ENCODE measurements at regions not wholly inside any gene's neighbourhood (a gene's known extent, or its start where the extent isn't known, plus 50 kb on each side); places are given as distances from the start of the nearest gene placed in this dataset.
"Not testable (repeated sequence)": the region's sequence is repeated elsewhere in the genome, so short reads cannot be mapped to it uniquely, and the experiment has no call there.

DNA sequence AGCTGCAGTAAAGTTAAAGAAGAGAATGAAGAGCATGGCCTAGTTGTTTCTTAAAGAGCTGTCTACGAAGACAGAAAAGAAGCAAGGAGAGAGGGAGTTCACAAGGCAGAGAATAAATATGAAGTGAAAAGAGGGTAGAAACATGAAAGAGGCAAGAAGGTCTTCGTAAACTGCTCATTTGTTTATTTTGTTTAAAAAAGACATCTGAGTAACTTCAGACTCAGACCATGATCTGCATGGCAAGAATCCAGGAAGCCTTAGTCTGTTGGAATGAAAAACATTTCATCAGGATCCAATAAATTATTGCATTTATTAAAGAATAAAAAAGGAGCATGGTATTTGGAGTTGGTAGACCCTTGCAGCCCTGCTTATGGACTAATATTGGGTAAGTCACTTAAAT, 151.1 kb downstream of the SEM1 start:
- no peak for DNase-seq

DNA sequence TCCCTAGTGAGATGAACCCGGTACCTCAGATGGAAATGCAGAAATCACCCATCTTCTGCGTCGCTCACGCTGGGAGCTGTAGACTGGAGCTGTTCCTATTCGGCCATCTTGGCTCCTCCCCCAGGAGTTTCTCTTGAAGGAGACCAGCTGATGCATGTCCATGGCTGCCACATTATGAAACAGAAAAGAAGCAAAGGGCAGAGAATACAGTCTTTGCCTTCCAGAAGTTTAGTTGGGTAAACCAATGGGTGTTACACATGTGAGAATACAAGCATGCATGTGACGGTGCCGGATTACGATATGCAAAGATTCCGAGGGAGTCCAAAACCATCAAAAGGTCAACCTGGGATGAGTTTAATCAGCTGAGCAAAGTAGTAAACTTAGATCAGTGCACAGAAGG, 151.6 kb downstream of the SEM1 start:
- no peak for DNase-seq

DNA sequence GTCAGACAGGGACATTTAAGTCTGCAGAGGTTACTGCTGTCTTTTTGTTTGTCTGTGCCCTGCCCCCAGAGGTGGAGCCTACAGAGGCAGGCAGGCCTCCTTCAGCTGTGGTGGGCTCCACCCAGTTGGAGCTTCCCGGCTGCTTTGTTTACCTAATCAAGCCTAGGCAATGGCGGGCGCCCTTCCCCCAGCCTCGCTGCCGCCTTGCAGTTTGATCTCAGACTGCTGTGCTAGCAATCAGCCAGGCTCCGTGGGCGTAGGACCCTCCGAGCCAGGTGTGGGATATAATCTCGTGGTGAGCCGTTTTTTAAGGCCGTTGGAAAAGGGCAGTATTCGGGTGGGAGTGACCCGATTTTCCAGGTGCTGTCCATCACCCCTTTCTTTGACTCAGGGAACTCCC, 152.0 kb downstream of the SEM1 start:
- DNase-seq = not testable (repeated sequence)

DNA sequence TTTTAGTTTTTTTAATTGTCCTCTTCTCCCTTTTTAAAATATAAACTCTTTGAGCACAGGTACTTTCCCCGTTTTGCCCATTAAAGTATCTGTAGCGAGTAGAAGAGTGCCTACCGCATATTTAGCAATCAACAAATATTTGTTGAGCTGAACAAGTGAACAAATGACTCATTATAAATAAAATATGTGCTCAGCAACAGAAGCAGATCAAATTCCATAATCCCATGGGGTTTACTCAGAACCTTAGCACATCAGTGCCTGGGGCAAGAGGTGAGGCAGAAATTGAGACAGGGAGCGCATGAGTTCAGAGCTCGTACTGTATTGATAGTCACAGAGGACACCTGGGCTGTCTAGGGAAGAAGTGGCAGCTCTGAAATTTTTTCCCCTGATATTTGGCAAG, 161.0 kb downstream of the SEM1 start:
- DNase-seq = no peak

DNA sequence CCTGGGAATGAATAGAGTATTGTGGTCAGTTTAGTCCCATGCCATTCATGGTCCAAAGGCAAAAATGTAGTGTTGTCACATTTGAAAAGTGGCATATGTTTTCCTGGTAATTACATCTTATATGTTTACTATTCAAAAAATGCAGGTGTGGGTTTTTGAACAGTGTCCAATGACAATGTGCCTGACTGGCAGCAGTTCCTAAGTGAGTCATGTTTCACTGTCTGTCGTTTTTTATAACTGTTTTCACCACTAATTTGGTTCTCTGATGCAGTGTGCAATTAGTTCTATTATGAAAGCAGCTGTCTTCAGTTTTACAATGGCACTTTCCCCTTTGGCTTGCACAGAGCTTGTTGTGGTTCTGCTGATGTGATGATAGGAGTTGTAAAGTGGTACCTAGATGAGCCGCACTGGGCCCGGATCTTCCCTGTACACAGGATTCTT, 162.3 kb downstream of the SEM1 start:
- DNase-seq = no peak

DNA sequence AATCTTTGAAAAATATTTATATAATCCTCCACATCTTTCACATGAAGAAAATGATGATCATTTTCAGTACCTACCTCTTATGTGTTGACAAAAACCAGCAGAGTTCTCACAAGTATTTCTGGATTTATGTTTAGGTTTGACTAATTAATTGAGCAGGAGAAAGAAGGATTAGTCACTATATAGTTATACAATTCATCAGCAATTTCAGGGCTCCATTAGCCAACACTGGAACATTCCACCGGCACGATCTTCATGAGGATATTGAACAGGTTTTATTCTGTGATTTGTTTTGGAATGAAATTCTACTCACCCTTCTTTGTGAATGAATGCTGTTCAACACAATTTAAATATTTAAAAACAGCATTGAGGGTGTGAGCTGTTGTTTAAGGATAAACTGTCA, 163.2 kb downstream of the SEM1 start:
- no peak for DNase-seq

DNA sequence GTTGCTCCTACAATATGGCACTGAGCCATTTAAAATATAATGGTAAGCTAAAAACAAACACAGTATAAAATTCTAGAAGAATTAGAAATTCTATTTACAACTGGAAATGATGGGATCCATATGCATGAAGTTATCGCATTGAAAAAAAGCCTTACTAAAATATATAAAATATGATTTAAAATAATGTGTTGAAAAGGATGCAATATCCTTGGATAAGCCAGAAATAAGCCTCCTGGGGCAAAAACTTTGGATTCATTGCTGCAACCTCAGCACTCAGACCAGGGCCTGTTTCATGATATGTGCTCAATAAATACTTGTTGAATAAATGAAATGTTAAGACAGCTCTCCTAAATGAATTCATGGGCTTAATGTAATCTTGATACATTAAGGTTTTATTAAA, 170.2 kb downstream of the SEM1 start:
- no peak for DNase-seq

DNA sequence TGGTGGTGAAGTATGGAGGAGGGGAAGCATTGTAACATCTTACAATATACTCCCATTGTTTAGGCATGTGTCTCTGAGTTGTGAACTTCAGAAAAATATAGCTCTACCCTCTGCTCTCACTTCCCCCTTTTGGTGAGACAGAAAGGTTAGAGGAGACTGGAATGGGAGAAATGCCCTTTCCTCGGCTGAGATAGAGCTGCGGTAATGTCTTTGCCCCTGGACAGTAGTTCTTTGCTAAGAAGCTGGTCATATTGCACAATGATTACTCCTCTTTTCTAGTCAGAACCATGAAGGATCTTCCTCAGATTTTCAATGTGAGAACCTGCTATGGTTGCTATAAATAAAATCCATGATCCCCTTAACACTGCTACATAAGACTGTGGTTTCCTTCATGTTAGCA, 171.0 kb downstream of the SEM1 start:
- DNase-seq = no peak

DNA sequence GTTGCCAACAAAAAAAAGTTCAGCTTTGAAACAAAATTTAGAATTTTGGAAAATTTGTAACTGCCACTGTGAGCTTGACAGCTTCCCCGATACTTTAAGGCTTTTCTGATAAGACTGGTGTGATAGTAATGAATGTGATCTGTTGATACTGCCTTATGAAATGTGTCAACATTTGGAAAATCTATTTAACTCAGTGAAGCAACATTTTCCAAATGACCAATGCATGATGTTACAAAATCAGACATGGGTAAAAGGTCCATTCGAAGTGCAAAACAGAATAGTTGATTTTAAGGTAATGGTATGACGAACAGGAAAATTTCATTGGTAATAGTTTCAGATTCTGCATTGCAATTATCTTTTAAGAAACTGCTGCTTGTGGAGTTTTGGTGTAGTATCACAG, 175.4 kb downstream of the SEM1 start:
- DNase-seq = no peak

DNA sequence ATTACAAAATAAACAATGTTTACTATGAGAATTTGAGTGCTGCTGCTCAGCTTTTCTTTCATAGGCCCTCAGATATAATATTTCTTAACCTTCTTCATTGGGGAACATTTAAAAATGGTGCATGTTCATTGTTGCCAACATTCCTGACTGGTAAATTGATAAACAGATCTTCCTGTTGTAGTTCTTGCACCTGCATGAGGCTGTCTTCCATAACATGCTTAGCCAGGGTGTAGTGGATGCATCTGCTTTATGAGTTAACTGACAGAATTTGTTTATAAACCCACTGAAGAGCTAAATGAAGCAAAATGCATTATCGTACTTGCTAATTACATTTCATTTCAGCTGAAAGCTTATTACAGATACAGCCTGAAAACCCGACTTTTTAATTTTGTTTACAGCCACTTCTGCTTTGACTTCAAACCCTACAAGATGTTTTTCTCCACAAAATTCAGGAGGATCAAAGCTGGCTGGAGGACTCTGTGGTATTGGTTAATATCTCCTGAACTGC, 177.2 kb downstream of the SEM1 start:
- no peak for DNase-seq

DNA sequence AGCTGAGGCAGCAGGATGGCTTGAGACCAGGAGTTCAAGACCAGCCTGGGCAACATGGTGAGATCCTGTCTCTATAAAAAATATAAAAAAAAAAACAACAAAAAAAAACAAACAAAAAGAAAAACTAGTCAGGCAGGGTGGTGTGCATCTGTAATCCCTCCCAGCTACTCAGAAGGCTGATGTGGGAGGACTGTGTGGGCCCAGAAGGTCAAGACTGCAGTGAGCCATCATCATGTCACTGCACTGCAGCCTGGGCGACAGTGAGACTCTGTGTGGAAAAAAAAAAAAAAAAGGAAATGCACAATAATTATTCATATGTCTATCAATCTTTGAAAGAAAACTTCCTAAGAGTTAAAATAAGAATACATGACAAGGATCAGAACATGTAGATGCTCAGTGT, 178.3 kb downstream of the SEM1 start:
- DNase-seq = no peak

DNA sequence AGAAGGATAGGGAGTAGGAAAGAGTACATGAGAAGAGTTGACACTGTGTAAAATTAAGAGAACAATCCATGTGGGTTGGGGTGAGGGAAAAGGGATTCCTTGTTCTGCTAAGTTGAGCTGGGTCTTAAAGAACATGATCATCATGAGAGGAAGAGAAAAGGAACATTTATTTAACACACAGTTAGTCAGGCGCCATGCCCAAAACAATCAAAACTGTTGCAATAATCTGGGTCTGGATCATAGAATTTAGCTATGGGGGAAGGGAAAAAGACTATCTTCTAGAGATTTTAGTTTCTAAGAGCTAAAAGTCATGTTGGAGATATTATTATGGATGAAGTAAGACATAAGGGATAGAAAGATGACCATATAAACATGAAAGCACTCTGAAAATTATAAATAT, 178.9 kb downstream of the SEM1 start:
- DNase-seq = no peak

DNA sequence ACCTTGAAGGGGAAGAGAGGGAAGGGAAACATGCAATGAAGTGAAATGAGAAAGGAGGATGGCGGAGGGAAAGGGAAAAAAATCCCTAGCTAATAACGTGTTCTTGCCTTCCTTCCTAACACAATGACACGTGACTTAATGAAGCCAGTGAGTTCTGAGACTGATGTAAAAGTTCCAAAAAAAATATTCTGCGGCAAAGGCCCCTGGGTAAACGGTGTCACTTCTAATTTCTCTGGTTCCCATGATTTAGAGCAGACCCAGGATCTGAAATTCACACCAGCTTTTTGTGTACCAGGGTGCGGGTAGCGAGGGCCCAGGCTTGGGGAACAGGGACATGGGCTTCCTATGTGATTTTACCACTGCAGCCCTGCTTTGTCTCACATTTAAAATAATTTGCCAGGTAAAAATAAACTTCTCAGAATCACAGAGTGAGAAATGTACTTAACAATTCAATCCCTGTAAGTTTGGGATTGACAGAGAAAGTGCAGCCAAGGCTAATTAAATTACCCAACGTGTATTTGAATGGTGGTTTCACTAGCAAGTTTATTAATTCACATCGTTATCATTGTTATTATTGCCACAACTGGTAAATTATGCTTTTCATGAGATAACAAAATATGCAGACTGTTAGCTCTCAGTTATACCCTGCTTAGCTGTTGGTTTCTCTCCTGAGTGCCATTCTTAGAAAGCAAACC, 182.4 kb downstream of the SEM1 start:
- no peak for DNase-seq

DNA sequence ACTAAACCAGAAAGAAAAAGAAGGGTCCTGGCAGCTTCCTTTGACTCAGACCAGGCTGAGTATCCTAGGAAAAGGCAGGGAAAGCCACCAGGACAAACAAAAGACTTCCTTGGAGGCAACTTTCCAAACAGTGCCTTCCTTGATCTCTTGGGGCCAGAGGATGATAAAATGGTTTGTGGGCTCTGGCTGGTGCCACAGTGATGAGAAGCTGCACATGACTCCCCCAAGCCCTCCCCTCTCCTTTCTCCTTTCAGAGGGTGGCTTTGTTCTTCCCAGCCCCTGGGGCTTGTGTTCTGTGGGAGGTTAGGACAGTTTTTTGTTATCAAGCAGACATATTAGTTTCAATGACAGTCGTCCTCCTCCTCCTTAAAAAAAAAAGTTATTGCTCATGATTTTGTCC, 183.2 kb downstream of the SEM1 start:
- DNase-seq = no peak

DNA sequence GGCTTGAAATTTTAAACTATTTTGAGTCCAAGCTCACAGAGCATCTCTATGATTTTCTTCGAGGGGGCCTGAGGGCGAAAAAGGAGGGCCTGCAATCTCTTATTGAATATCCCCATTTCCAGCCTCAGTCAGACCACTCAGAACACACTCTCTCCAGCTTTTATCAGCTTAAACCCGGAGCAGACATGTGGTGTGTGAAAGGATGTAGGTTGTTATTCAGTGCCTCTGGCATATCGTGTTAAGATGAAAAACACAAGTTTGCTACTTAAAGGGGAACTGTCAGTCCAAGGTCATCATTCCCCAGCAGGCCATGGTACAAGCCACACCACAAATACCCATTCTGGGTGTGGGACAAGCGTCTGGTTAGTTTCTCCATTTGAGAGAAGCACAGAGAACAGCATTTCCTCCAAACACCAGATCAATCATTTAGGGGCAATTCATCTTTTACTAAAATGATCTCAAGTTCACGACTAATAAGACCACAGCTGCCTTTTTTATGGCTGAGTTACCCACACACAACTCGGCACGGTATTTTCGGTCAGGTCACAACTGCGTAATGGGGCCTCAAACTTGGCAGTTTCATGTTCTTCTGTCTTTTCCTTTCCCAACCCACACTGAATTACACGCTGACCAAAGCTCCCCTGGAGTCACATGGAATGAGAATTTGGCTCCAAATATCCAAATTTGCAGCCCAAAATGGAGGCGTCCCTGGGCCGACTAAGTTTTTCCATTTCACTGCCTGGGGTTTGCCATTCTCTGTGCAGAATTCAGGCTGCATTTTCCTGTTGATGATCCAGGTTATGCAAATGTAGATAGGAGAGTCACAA, 188.4 kb downstream of the SEM1 start:
- no peak for DNase-seq

DNA sequence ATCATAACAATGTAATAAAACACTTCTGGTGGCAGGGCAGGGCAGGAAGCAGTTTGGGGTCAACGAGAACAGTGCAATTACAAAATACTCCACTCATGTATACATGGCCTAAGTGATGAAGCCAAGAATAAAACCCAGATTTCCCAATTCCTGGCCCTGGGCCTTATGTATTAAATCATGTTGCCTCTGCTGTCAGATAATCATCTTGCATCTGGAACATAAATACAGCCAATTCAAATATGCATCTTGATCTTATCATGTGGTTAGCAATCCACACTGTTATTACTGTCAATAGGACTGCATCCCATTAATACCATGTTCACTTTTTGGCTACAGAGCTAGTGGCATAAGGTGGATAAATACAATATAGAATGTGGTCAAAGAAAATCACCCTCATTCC, 186.5 kb upstream of the SLC25A13 start:
- DNase-seq = no peak

DNA sequence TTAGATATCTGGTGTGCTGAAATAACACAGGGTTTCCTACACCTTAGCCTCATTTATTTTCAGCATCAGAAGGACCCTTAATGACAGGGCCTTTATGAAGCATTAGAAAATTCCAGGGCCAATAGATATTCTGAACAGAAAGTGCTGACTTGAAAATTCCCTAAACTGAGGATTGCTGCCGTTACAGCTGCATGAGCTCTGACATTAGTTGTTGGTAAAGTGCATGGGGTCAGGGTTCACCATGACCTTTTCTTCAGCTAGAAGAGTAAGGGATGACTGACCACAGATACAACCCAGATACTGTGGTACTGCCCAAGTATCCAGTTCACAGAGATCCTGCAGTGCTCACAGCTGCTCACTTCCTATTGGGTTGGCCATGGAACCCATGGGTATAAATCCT, 181.7 kb upstream of the SLC25A13 start:
- DNase-seq = no peak

DNA sequence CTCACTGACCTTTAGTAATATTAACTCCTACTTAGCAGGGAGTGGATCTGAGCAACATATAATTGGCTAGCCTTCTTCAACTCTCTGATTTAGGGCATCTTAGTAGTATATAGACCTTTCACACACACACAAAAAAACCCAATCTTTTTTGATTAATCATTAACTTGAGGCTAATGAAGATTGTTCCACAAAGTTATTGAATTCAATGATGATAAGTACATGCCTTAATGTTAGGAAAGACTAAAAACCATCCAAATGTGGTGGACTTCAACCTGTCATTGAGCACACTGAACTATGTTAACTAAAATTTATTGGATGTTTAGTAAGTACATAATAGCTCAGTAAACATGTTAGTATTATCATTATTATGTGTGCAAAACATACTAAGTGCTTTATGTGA, 179.4 kb upstream of the SLC25A13 start:
- DNase-seq = no peak

DNA sequence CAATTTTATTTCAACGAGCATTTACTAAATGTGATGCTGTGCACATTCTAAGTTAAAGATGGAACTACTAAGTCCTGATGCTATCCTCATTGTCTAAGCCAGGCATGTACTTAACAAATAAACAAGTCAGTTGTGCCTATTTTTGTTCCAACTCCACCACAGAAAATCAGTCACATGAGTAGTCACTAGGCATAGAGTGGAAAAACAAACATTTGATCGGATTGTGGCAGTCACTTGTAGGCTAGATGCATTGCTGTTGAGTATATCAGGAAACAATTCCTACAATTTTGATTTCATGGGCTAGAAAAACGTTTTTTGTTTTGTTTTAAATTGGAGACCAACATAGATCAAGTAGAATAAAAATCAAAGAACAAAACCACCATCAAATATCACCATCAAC, 177.6 kb upstream of the SLC25A13 start:
- no peak for DNase-seq

DNA sequence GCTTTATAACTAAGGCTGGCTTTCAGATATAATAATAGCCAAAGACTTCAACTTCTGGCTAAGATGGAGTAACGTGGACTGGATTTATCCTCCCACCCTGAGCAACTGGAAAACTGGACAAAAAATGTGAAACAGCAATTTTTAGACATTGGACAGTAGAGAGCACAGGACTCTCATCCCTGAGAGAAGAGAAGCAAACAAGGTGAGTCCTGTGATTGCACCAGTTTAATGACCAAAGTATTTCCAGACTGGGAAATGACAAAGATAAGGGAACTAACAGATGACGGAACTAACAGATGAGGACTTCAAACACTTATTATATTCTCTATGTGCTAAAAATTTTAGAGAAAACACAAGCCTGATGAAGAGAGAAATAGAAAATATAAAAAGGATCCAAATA, 175.7 kb upstream of the SLC25A13 start:
- no peak for DNase-seq

DNA sequence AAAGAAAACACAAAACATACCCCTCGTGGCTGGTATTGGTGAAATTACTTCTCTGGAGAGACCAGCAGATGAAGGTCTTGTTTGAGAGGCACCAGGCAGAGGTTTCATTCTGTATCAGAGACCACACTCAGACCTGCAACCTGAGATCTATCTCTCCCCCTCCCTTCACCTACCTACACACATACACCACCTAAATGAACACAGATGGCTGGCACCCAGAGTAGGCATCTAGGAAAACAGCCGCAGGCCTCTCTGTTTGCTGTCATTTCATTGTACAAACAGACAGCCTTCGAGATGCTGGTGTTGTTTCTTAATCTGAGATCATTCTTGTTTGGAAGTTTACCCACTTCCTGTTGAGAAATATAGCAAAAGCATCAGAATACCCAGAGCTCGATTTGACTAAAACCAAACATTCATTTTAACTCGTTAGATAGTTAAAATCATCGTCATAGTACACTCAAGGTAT, 173.9 kb upstream of the SLC25A13 start:
- DNase-seq = no peak

DNA sequence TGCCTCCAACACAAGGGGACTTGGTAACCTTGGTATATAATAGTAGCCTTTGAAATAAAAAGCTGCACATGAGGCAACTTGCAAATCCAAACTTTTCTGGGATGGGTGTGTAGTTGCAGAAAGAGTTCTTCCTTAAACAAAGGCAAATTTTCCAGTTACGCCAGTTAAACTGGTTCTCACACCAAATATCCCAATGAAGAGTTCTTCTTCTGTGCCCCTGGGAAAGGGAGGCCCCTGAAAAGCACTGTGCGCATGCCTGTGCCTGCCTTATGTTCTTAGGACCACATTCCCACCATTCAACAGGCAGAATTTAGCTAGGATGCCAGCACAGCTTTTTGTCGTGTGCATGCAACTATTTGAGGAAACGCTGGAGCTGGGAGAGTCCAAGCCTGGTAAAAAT, 164.8 kb upstream of the SLC25A13 start:
- no peak for DNase-seq

DNA sequence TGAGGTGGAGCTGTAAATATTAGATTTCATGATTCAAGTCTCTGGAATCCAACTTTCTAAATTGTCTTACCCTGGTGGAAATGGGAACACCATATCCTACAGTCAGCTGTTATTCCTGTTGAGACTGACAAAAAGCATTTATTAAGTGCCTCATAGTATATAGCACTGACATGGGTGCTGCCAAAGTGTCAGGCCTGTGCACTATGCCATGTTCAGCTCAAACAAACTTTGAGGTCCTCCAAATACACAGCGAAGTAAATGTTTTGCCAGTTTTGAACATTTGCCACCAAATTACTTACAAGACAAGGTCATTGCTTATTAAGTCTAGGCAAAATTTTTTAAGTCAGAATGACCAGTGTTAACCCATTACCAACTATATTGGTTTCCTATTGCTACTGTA, 162.9 kb upstream of the SLC25A13 start:
- no peak for DNase-seq

DNA sequence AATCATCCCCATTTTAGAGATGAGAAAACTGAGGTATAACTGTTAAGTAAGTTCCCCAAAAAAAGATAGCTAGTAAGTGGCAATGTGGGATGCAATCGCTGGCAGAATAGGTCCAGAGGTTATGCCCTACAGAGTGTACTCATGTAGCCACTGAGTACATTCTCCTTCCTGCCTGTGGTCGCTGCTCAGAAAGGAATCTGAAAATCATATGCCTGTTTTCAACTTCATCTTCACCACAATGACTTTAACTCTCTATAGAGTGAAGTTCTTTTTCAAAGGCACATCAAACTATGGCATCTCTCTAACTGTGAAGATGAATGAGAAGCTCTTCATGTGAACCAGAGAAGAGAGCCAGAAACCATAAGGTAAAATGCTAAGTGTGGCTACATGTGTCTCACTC, 162.2 kb upstream of the SLC25A13 start:
- no peak for DNase-seq
